K562 (cell line): ENCODE measurements at regions not wholly inside any gene's neighbourhood (a gene's known extent, or its start where the extent isn't known, plus 50 kb on each side); places are given as distances from the start of the nearest gene placed in this dataset.

Experiments used
- ATAC-seq: fragments of 200-7000 bp; cut with Tn5 transposase; 3 replicates; pipeline ENCODE4 v1.9.1; 2020; ENCODE audit warnings: moderate library complexity
- BruUV-seq: library from RNA; stranded (reverse); fragments of 400-500 nt; replicated peaks from 2 replicates; lab custom pipeline; 2021; lab: Mats Ljungman, UMichigan
- CTCF ChIA-PET: fragments of 300-600 bp; formaldehyde crosslinking; extraction: SDS; loops from one replicate; lab custom pipeline; 2021; ENCODE audit warnings: low intra/inter-chr PET ratio; lab: Yijun Ruan, JAX
- POLR2A ChIA-PET: fragments of 300-600, 350-650 bp; sonication (Branson Sonifier 250); formaldehyde crosslinking; extraction: SDS; loops from one replicate; lab custom pipeline; 2021; ENCODE audit warnings: antibody characterized with exemption, inconsistent platforms; lab: Yijun Ruan, JAX
- DNase-seq, 4 experiments: peaks; one replicate each; pipeline versions ENCODE4 v3.0.0 to v3.0.0-alpha.2; 2011 to 2018; ENCODE audit warnings: low spot score in 3 of 4, mixed read lengths in 3 of 4; ENCODE audit errors: extremely low read depth in 1 of 4
- FAIRE-seq: peaks from 2 replicates; lab custom pipeline; 2011; peaks lifted over from hg19 to GRCh38; lab: Jason Lieb, UNC
- H2AFZ ChIP-seq: 2 replicates; pipeline ENCODE4 v1.6.0; 2011; ENCODE audit warnings: low read depth, low read length, control low read depth, inconsistent platforms
- H3K27ac ChIP-seq: fragments of 200-600 bp; 3 replicates; pipeline ENCODE4 v1.8.0; 2011; ENCODE audit warnings: low read depth, mild to moderate bottlenecking, control low read depth, inconsistent platforms, low read length, moderate library complexity, mixed read lengths; ENCODE audit errors: extremely low read depth
- H3K27me3 ChIP-seq, 2 experiments: fragments of 300-600 bp in 1 of 2; 2 replicates in 1 of 2; 3 replicates in 1 of 2; pipeline versions ENCODE4 v1.6.0 to v1.8.0; 2011; ENCODE audit warnings: inconsistent platforms in 2 of 2, low read length in 2 of 2, mild to moderate bottlenecking in 1 of 2, mixed read lengths in 1 of 2, moderate library complexity in 1 of 2; ENCODE audit not compliant: control insufficient read depth in 2 of 2, insufficient read depth in 2 of 2
- H3K36me3 ChIP-seq: fragments of 300-600 bp; 3 replicates; pipeline ENCODE4 v1.8.0; 2011; ENCODE audit warnings: mild to moderate bottlenecking, low read length, inconsistent platforms; ENCODE audit not compliant: control insufficient read depth, insufficient read depth
- H3K4me1 ChIP-seq, 2 experiments: fragments of 200-600 bp in 1 of 2; replicated peaks in 1 of 2; 2 replicates in 1 of 2; 3 replicates in 1 of 2; pipeline versions ENCODE4 v1.5.1 to v1.8.0; 2011; ENCODE audit warnings: inconsistent platforms in 2 of 2, low read length in 2 of 2, mild to moderate bottlenecking in 1 of 2, mixed read lengths in 1 of 2, moderate library complexity in 1 of 2; ENCODE audit not compliant: control insufficient read depth in 2 of 2, insufficient read depth in 2 of 2
- H3K4me2 ChIP-seq: 2 replicates; pipeline ENCODE4 v1.6.1; 2011; ENCODE audit warnings: low read length, control low read depth, inconsistent platforms, mixed read lengths; ENCODE audit not compliant: insufficient read depth
- H3K4me3 ChIP-seq: fragments of 200-600 bp; sonication (generic), shearing (Covaris generic); 2 replicates; pipeline ENCODE4 v1.5.1; 2016; ENCODE audit warnings: control low read depth, inconsistent platforms
- H3K79me2 ChIP-seq: fragments of 200-600 bp; 3 replicates; pipeline ENCODE4 v1.8.0; 2011; ENCODE audit warnings: low read length, inconsistent platforms; ENCODE audit not compliant: control insufficient read depth, insufficient read depth
- H3K9ac ChIP-seq, 2 experiments: 2 replicates each; pipeline versions ENCODE4 v1.6.0 to v1.6.1; 2011; ENCODE audit warnings: low read depth in 2 of 2, low read length in 2 of 2, control low read depth in 1 of 2, inconsistent platforms in 1 of 2, mild to moderate bottlenecking in 1 of 2, mixed read lengths in 1 of 2; ENCODE audit not compliant: insufficient read depth in 1 of 2
- H3K9me1 ChIP-seq: one replicate; pipeline ENCODE4 v1.6.0; 2011; ENCODE audit warnings: inconsistent platforms, mild to moderate bottlenecking, low read length, moderate library complexity; ENCODE audit not compliant: control insufficient read depth, insufficient read depth
- H3K9me3 ChIP-seq: replicated peaks from 2 replicates; pipeline ENCODE4 v1.5.1; 2011; ENCODE audit warnings: low read depth, low read length, inconsistent platforms; ENCODE audit not compliant: control insufficient read depth, insufficient read depth
- H4K20me1 ChIP-seq: replicated peaks from 2 replicates; pipeline ENCODE4 v1.6.1; 2011; ENCODE audit warnings: low read length, inconsistent platforms, mixed read lengths; ENCODE audit not compliant: control insufficient read depth, insufficient read depth
- E2F3 ChIP-seq: fragments of 250-450 bp; sonication (Bioruptor Pico); IDR thresholded peaks from 2 replicates; pipeline ENCODE4 v1.4.0; 2020; ENCODE audit warnings: mild to moderate bottlenecking
- ELF4 ChIP-seq: fragments of 450-650 bp; formaldehyde crosslinking; IDR thresholded peaks from 2 replicates; pipeline ENCODE4 v1.4.0; 2022; ENCODE audit warnings: missing genetic modification characterization
- MAFG ChIP-seq: fragments of 450-650 bp; conservative IDR thresholded peaks from 2 replicates; pipeline ENCODE4 v1.6.1; 2016; ENCODE audit warnings: missing genetic modification characterization, missing compliant biosample characterization
- NFE2 ChIP-seq: IDR thresholded peaks from 2 replicates; pipeline ENCODE4 v1.6.1; 2014; ENCODE audit warnings: antibody characterized with exemption, low read depth
- ZBTB34 ChIP-seq: fragments of 250-450 bp; sonication (Bioruptor Pico); IDR thresholded peaks from 2 replicates; pipeline ENCODE4 v1.8.0; 2021; ENCODE audit warnings: mild to moderate bottlenecking, moderate library complexity
- WGBS: fragments of 100-300 bp; shearing (Covaris generic); methylation state at CpG from one replicate; pipeline ENCODE4 v1.1.6; 2016; ENCODE audit warnings: low coverage, mixed read lengths; ENCODE audit not compliant: insufficient coverage; ENCODE audit errors: missing lambda C conversion rate; 5-methylcytosine and 5-hydroxymethylcytosine counted together
- in situ Hi-C: fragments of 300-500 bp; cut with MboI; formaldehyde crosslinking; loops from 4 replicates; pipeline ENCODE4 v1.15.0; 2018; ENCODE audit warnings: inconsistent platforms, mixed read lengths
- intact Hi-C: fragments of 100-400 bp; cut with micrococcal nuclease; formaldehyde crosslinking; loops from 2 replicates; pipeline ENCODE4 v1.14.2; 2022

GRCh38 chr4:159414305-159414704 is 311.4 kb downstream of the RAPGEF2 start:
- H3K4me2 ChIP-seq: no peak overlapping the region
- intact Hi-C loops (no loop called here), in situ Hi-C loops (no loop called here)
- WGBS: 27% methylated on average over 4 of the region's 4 CpGs
- H3K4me3 ChIP-seq: no peak overlapping the region
- ATAC-seq: no peak
- no peaks in the 10 kb centered on the region for H4K20me1 ChIP-seq
- H3K9ac ChIP-seq: no peak overlapping the region
- no peaks in the 10 kb centered on the region for H3K36me3 ChIP-seq
- H3K27ac ChIP-seq: no peak overlapping the region
- no TSS peak for BruUV-seq
- no peaks in the 10 kb centered on the region; a peak in 1 of 5 replicates for H3K27me3 ChIP-seq
- POLR2A ChIA-PET: interaction anchor here (0.7 kb wide), 1 partner anchor 627 kb away, joined by 4 read pairs; no protein-coding TSS in a partner anchor
- no peak for DNase-seq
- CTCF ChIA-PET: no interaction called here
- H3K4me1 ChIP-seq: no peaks in the 10 kb centered on the region
- H3K79me2 ChIP-seq: no peaks in the 10 kb centered on the region
- no peak overlapping the region for H2AFZ ChIP-seq
- H3K9me1 ChIP-seq: no peaks in the 10 kb centered on the region
- H3K9me3 ChIP-seq: no peaks in the 10 kb centered on the region
- no peak for FAIRE-seq
- TF ChIP-seq ELF4 (CRISPR knock-in tag) (no peak), E2F3 (no peak)

GRCh38 chr4:159416073-159416472 is 313.2 kb downstream of the RAPGEF2 start:
- H3K79me2 ChIP-seq: no peaks in the 10 kb centered on the region
- H3K4me3 ChIP-seq: no peak overlapping the region
- no peaks in the 10 kb centered on the region for H3K9me1 ChIP-seq
- no peak for TF ChIP-seq ZBTB34 (CRISPR knock-in tag)
- TF ChIP-seq NFE2: peak; percentile 58
- TF ChIP-seq MAFG (tag): 0 out of 2 replicates have a peak, but pooled peaks have one; percentile 10
- TF ChIP-seq, all 486 proteins: peak for 2
- FAIRE-seq (no peak), ATAC-seq (no peak), DNase-seq (no peak)
- Histone ChIP-seq H3K9ac (no peak overlapping the region), H3K27me3 (no peaks in the 10 kb centered on the region; a peak in 1 of 5 replicates), H4K20me1 (no peaks in the 10 kb centered on the region), H3K9me3 (no peaks in the 10 kb centered on the region), H3K4me1 (peaks cover 0 to 5% of the 10 kb centered on the region in 2 experiments; a peak in 1 of 5 replicates), H2AFZ (no peak overlapping the region), H3K36me3 (no peaks in the 10 kb centered on the region), H3K4me2 (no peak overlapping the region), H3K27ac (no peak overlapping the region)
- intact Hi-C loops (no loop called here), in situ Hi-C loops (no loop called here)
- ChIA-PET CTCF (no interaction called here), POLR2A (no interaction called here)
- no TSS peak for BruUV-seq
- WGBS: 0% methylated on average over 2 of the region's 2 CpGs
